GM18499 (cell line): ENCODE measurements at regions not wholly inside any gene's neighbourhood (a gene's known extent, or its start where the extent isn't known, plus 50 kb on each side); places are given as distances from the start of the nearest gene placed in this dataset.

Source experiments
- ATAC-seq: cut with Tn5 transposase; IDR thresholded peaks from one replicate; pipeline ENCODE4 v1.9.1; 2021; ENCODE audit warnings: moderate number of reproducible peaks; ENCODE audit not compliant: insufficient read depth, unreplicated experiment

GRCh38 chr5:145294331-145294730, 540.8 kb downstream of the PRELID2 start:
- no peak for ATAC-seq

DNA sequence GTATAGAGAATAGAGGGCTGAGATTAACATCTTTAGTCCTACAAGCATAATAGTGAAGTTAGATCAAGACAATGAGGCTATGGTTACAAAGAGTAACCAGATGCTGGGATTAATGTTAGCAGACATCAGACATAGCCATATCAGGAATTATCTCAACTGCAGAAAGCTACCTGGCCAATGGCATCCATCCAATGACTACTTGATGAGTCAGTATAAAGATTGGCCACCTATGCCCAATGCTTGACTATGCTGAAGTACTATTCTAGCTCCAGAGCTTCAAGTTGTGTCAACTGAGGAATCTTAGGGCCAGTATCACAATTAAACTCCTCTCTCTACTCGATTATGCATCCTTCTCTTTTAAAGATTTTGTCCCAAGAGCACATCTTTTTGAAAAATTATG, 541.4 kb downstream of the PRELID2 start:
- no peak for ATAC-seq

DNA sequence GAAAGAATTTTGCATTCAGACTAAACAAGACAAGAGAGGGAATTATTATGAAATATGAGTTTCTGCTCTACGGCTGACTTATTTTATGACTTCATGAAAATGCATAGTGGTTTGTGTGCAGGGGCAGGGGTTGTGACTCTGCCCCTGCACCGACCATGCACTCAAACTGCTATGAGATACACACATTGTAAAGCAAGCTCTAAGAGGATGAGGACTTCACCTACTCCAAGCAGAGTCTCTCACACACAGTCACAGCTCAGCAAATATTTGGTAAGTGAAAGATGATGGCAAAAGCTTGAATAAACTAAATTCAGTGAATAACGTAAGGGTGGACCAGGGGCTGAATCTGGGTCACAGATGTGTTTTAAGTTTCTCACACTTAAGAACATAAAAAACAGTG, 542.9 kb downstream of the PRELID2 start:
- ATAC-seq: no peak

DNA sequence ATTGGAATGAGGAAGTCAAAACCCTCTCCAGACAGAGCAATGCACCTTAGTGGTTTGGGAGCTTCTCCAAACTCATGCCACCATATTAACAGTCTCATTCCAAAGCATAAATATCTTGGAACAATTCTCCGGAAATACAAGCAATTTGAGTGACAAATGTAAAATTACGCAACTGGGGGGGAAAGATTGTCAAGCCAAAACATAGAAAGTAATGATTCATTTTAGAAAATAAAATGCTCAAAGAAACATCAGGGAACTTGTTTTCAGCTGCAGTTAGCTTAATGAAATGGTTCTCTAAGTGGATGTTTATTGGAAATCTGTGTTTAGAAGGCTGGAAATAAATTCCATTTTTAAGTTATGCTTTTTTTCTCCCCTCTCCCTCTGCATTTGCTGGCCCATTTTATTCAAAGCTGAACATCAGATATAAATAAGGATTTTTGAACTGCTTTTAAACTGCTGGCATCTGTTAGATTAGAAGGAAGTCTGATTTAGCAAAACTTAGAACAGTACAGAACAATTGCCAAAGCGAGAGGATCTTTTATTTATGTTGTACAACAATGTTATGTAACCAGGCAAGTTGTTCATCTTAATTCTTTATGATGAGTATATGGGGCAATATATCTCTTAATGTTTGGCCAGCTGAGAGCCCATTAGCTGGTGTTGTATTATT, 551.9 kb downstream of the PRELID2 start:
- no peak for ATAC-seq

DNA sequence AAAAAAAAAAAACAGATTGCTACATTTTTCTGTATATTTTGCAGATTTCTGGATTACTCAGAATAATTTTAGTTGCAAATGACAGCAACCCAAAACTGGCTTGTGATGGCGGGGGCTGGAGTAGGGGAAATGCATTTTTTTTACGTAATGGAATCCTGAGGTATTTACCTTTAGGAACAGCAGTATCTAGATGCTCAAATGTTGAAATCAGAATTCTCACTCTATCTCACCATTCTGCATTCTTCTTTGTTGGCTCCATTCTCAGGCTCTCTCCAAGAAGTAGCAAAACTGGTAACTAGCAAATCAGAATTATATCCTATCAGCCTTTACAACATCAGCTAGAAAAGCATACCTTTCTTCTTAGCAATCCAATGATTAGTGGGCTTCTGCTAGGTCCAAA, 554.3 kb downstream of the PRELID2 start:
- no peak for ATAC-seq

GRCh38 chr5:145280214-145280613, 554.9 kb downstream of the PRELID2 start:
- no peak for ATAC-seq

DNA sequence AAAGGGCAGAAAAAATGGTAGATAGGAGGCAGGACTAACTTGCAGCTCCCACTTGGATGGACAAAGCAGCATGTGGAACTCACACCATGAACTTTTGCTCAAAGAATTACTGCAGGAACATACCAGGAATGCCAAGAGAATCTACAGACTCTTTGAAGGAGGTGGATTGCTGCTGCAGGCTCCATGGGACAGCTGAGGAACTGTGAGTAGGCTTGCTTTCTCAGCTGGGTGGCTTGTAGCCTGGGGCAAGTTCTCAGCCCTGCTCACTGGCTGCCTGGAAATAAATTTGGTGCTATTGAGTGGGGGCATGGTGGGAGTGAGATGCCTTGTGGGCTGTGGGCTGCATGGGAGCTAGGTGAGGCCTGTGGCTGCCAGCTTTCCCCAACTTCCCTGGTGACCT, 574.5 kb downstream of the PRELID2 start:
- ATAC-seq: no peak

DNA sequence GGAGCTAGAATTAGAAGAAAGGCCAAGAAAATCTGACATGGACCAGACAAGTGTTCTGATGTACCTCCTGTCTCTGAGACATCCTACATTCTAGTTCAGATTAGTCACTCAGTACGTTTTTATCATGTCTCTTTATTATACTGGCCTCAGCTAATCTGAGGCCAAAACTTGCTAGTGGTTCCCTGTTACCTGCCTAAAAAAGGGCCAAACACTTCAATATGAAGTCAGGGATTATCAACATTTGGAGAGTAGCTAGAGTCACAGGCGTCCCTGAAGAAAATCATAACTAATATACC, 587.4 kb downstream of the PRELID2 start:
- ATAC-seq: no peak

DNA sequence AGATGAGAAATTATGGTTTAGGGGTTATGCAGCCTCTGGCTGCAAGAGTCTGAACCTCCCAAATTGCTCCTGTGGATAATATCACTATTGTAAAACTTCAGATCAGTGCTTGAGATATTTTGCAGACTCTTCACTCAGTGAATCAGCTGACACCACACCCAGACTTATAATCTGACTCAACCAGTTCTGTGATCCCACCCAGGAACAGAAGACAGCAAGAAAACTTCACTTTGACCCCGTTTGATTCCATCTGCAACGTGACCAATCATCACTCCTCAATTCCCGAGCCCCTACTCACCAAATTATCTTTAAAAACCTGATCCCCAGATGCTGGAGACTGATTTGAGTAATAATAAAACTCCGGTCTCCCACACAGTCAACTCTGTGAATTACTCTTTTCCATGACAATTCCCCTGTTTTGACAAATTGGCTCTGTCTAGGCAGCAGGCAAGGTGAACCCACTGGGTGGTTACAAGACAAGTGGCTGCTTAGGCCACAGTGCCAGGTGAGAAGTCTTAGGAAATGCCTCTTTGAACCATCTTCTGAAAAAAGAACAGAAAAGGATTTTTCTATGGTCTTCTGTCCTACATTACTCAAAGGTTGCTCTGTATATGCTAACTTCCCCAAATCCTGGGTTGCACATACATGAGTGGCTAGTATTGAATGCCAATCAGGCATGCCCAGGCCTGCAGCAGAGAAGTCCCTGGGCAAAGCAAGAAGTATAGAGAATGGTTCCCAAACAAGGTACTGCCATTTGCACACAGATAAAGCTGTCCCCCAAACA, 588.0 kb downstream of the PRELID2 start:
- no peak for ATAC-seq

DNA sequence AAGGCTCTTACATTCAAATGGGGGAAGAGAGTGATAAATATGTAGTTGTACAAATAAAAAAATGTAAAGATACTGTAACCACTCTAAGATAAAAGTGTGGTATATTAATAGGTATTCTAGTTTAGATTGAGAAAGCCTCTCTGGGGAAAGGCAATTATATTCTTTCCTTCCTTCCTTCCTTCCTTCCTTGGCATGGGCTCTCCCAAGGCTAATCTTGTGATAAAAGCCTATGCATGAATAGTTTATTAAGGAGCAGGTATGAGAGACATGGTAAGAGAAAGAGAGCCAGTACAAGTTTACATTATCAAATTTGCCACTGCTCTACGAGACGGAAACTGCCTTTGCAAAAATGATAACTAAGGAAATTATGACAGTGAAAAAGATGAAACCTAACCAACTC, 588.8 kb downstream of the PRELID2 start:
- ATAC-seq: no peak

- no peak for ATAC-seq
These were observed 589.8 kb downstream of the PRELID2 start for GRCh38 chr5:145245354-145245753.

DNA sequence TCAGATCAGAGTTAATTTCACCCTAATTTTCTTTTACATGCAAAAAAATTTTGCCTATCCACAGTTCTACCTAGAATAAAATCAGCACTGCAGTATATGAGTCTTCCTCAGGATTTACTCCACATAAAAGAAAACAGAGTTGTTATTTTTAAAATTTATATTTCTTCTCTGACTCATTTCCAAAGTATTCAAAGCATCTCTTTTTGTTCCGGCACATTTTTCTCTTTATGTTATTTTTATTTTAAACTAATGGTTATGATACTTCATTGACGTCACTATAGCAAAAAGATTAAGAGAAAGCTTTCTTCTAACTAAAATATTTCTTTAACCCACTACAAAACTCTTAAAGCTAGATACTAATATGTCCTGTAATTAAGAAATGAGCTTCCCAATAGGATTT, 590.4 kb downstream of the PRELID2 start:
- ATAC-seq: no peak

- no peak for ATAC-seq
These were observed 590.9 kb downstream of the PRELID2 start for GRCh38 chr5:145244251-145244650.

DNA sequence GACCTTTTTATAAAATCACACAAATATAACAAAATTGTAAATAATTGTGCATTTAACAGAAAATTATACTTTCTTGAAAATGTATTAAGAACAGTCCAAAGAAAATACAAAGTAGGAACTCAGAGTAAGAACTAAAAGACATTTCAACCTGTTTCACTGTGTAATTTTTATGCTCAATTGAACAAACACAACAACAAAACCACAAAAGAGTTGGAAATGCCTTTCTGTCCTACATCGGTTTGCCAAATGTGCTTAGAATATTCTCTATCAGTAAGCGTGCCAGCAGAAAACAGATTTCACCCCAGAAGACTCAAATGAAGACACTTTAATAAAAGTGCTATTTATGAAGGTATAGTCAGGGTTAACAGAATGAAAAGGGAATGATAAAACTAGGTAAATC, 592.1 kb downstream of the PRELID2 start:
- no peak for ATAC-seq

GRCh38 chr5:145242551-145242950, 592.6 kb downstream of the PRELID2 start:
- no peak for ATAC-seq

- no peak for ATAC-seq
These were observed 597.3 kb downstream of the PRELID2 start for GRCh38 chr5:145237843-145238242.

GRCh38 chr5:145236983-145237382, 598.2 kb downstream of the PRELID2 start:
- ATAC-seq: no peak

DNA sequence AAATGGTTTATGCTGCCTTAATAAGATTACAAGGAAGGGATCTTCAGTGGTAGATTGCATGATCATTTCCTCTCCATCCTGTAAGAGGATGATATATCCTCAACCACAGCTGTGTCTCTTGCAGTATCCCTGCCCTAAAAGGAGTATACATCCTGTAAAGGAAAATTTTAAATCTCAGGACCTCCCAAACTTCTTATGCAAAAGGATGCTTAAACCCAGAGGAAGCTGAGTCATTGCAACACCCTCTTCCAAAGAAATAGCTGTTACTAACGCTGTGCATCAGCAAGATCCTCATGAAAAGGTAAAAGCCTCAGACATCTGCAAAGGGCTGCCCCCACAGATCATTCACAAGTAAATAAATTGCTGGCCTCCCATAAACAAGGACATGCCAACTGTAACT, 599.0 kb downstream of the PRELID2 start:
- ATAC-seq: no peak

GRCh38 chr5:145233461-145233860, 601.7 kb downstream of the PRELID2 start:
- ATAC-seq: no peak

DNA sequence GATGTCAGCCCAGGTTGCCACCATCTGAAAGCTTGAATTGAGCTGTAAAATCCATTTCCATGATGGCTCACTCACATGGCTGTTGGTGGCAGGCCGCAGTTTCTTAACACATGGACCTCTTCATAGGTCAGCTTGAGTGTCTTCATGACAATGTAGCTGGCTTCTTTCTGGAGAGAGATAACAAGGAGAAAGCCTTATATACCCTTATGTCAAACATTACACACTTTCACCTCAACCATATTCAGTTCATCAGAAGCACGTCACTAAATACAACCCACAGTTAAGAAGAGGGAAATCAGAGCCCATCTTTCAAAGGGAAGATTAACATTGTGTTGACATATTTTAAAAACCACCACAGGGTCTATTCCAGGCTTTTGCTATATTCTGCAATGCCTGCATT, 604.4 kb downstream of the PRELID2 start:
- no peak for ATAC-seq

- ATAC-seq: no peak
These were observed 606.6 kb downstream of the PRELID2 start for GRCh38 chr5:145228564-145228963.

DNA sequence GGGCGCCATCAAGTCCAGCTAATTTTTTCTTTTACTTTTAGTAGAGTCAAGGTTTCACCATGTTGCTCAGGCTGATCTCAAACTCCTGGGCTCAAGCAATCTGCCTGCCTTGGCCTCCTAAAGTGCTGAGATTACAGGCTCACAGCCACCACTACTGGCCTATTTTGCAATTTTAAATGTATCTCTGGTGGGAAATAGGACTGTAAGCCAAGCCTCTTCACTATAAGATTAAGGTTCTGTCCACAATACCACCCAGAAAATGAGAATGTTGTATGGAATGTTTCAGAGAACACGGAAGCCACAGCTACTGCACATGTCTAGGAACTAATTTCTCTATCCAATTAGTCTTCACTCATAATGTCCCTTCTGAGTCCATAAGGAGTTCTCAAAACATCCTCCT, 607.3 kb downstream of the PRELID2 start:
- ATAC-seq: no peak
